Type B pancreatic cell (in vitro differentiated cells): ENCODE measurements at regions not wholly inside any gene's neighbourhood (a gene's known extent, or its start where the extent isn't known, plus 50 kb on each side); places are given as distances from the start of the nearest gene placed in this dataset.

Experiments used
- DNase-seq: peaks from one replicate; pipeline ENCODE4 v3.0.0; 2021; ENCODE audit warnings: mixed read lengths; ENCODE audit not compliant: unreplicated experiment; ENCODE audit errors: extremely low spot score
- H3K27ac Mint-ChIP-seq: 2 replicates; pipeline ENCODE4 v1.8.0; 2021; ENCODE audit warnings: mild to moderate bottlenecking, mixed read lengths
- H3K27me3 Mint-ChIP-seq: 2 replicates; pipeline ENCODE4 v1.8.0; 2021; ENCODE audit warnings: mixed read lengths
- H3K36me3 Mint-ChIP-seq: 2 replicates; pipeline ENCODE4 v1.8.0; 2021; ENCODE audit warnings: mixed read lengths
- H3K4me1 Mint-ChIP-seq: one replicate; pipeline ENCODE4 v1.8.0; 2021; ENCODE audit warnings: mixed read lengths; ENCODE audit not compliant: unreplicated experiment
- H3K4me3 Mint-ChIP-seq: 2 replicates; pipeline ENCODE4 v1.8.0; 2021; ENCODE audit warnings: mild to moderate bottlenecking, mixed read lengths
- H3K9me3 Mint-ChIP-seq: 2 replicates; pipeline ENCODE4 v1.8.0; 2021; ENCODE audit warnings: mixed read lengths
- TF ChIP-seq, protein P1 (sequence below): fragments of 200-600 bp; sonication (generic); conservative IDR thresholded peaks from 2 replicates; pipeline ENCODE4 v1.5.0; 2021; ENCODE audit warnings: antibody characterized with exemption, mild to moderate bottlenecking

DNA sequence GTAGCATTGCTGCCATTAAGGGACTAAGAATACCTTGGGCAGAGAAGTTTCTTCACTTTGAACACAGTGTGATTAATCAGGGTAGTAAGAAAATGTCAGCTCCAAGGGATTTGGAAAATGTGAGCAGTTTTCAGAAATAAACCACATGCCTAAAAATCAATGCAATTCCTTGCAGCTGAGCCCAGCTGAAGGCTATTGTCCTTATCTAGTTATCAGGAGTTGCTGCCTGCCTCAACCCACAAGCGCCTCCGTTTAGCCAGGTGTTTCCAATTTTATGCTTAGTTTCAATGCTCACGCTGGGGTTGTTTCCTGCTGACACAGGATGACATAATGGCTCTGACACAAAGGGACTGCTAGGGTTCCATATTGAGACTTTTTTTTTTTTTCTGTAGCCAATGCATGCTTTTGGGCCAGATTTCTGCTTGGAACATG is 132.3 kb upstream of the ANK3 start:
- DNase-seq, result no peak
- Mint-ChIP-seq H3K27me3 (no peaks in the 10 kb centered on the region), H3K27ac (peak overlapping the region; percentile 58), H3K4me3 (no peak overlapping the region), H3K4me1 (peaks cover 48% of the 10 kb centered on the region), H3K9me3 (peaks cover 20% of the 10 kb centered on the region), H3K36me3 (peaks cover 6% of the 10 kb centered on the region)
- TF ChIP-seq, protein P1, sequence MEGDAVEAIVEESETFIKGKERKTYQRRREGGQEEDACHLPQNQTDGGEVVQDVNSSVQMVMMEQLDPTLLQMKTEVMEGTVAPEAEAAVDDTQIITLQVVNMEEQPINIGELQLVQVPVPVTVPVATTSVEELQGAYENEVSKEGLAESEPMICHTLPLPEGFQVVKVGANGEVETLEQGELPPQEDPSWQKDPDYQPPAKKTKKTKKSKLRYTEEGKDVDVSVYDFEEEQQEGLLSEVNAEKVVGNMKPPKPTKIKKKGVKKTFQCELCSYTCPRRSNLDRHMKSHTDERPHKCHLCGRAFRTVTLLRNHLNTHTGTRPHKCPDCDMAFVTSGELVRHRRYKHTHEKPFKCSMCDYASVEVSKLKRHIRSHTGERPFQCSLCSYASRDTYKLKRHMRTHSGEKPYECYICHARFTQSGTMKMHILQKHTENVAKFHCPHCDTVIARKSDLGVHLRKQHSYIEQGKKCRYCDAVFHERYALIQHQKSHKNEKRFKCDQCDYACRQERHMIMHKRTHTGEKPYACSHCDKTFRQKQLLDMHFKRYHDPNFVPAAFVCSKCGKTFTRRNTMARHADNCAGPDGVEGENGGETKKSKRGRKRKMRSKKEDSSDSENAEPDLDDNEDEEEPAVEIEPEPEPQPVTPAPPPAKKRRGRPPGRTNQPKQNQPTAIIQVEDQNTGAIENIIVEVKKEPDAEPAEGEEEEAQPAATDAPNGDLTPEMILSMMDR, result no peak

DNA sequence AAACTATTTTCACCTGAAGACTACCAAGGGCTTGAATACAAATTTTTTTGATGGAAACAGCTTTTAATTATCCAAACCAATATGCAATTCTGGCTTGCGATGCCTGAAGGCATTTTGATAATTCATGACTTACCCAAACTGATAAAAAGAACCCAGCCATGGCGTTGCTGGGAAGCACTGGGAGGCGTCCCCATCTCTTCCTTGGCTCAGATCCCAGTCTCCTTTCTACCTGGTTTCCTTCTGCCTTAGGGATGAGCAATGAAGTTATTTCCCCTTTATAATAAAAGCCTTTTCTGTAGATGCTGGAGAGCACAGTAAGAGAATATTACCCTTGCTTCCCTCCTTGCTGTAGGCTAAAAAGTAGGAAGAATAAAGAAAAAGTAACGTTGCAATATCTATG is 129.1 kb upstream of the ANK3 start:
- H3K4me1 Mint-ChIP-seq, result peaks cover 29% of the 10 kb centered on the region
- H3K27me3 Mint-ChIP-seq, result no peaks in the 10 kb centered on the region
- DNase-seq, result no peak
- H3K36me3 Mint-ChIP-seq, result peaks cover 6% of the 10 kb centered on the region
- no peak overlapping the region for H3K27ac Mint-ChIP-seq
- TF ChIP-seq, protein P1, result no peak
- H3K4me3 Mint-ChIP-seq, result no peak overlapping the region
- H3K9me3 Mint-ChIP-seq, result peaks cover 12% of the 10 kb centered on the region

DNA sequence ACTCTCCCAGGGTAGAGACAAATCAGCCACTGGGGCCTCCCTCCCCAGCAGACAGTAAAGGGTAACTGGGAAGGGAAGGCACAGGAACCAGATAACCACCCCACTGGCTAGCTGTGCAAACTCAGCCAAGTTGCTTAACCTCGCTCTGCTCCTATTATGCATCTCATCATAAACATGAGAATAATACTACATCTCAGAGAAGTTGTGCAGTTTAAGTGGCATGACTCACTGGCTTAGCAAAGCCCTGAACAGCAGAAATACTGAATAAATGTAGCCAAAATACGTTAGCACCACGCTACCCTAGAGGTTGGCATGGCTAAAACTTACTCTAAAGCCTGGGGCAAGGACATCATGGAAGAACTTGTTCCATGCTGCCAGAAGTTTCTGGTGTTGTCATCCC is 128.1 kb upstream of the ANK3 start:
- H3K4me3 Mint-ChIP-seq, result no peak overlapping the region

DNA sequence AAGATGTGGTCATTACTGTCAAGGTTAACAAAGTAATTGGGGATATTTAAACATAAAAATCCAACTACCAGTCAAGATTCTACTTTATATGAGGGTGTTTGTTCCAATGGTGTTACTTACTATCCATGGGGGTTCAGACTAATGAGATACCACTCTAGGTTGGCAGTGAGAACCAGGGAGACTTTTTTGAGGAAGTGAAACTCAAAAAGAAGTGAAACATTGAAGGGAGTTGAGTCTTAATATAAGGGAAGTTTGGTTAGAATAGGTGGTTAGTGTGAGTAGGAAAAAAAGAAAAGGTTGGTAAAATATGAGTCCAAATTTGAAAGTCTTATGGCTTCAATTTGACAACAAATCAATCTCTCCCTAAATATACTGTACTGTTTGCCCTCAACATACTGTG is 123.6 kb upstream of the ANK3 start:
- peaks cover 2% of the 10 kb centered on the region for H3K36me3 Mint-ChIP-seq
- H3K9me3 Mint-ChIP-seq, result peaks cover 3% of the 10 kb centered on the region
- H3K4me1 Mint-ChIP-seq, result peaks cover 5% of the 10 kb centered on the region
- H3K4me3 Mint-ChIP-seq, result no peak overlapping the region
- DNase-seq, result no peak
- TF ChIP-seq, protein P1, result no peak
- H3K27me3 Mint-ChIP-seq, result no peaks in the 10 kb centered on the region
- no peak overlapping the region for H3K27ac Mint-ChIP-seq

More for the DNA sequence above, 128.1 kb upstream of the ANK3 start:
- Mint-ChIP-seq H3K27me3 (no peaks in the 10 kb centered on the region), H3K27ac (no peak overlapping the region), H3K36me3 (peaks cover 6% of the 10 kb centered on the region), H3K4me1 (peaks cover 29% of the 10 kb centered on the region), H3K9me3 (peaks cover 10% of the 10 kb centered on the region)
- TF ChIP-seq, protein P1, result no peak
- DNase-seq, result no peak

DNA sequence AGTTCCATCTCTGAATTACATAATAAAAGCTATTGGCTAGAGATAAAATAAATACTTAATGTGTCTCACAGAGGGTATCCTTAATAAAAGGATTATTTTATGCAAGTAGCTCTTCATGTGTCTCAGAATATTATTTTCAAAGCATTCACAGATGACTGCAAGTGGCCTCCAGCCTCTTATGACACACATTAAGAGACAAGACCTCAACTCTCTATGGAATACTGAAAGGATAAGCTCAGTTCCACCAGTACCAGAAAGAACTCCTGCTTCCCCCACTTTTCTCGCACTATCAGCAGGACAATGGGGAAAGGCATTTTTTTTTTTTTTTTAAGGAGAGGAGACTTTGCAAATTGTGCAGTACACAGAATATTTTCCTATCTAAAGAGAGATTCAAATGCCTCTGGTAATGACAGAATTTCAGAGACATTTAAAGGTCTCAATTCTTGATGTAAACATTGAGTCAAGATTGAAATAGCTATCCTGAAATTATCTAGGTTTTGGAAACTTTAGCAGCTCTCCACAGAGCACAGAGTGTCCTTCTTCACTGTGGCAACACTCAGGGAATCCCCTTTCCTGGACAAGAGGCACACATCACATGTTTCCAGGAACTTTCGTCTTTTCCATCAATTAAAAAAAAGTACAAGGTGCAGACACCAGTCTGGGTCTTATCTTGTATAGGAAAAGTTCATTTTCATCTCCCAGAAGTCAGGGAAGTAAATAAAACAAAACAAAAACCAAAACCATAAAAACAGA is 122.0 kb upstream of the ANK3 start:
- TF ChIP-seq, protein P1, result no peak
- H3K4me1 Mint-ChIP-seq, result no peaks in the 10 kb centered on the region
- no peak for DNase-seq
- H3K27me3 Mint-ChIP-seq, result no peaks in the 10 kb centered on the region
- no peaks in the 10 kb centered on the region for H3K36me3 Mint-ChIP-seq
- no peak overlapping the region for H3K4me3 Mint-ChIP-seq
- H3K9me3 Mint-ChIP-seq, result no peaks in the 10 kb centered on the region
- no peak overlapping the region for H3K27ac Mint-ChIP-seq
